ENCODE measurements at regions not wholly inside any gene's neighbourhood (a gene's known extent, or its start where the extent isn't known, plus 50 kb on each side); places are given as distances from the start of the nearest gene placed in this dataset.

GRCh38 chr5:5770825-5771224 is 348.3 kb downstream of the ICE1 start:
- TF ChIP-seq CTCF (IDR thresholded peaks at IDR 0.05) (no peak), EZH2 (IDR thresholded peaks at IDR 0.05) (no peak), EZH2phosphoT487 (IDR thresholded peaks at IDR 0.05) (no peak)

All from neural progenitor cell (in vitro differentiated cells).